ENCODE measurements at regions not wholly inside any gene's neighbourhood (a gene's known extent, or its start where the extent isn't known, plus 50 kb on each side); places are given as distances from the start of the nearest gene placed in this dataset.

GRCh38 chr5:68012429-68012828, 203.1 kb upstream of the PIK3R1 start:
- SMC1A ChIA-PET (ENCODE audit: uncharacterized antibody, unreplicated experiment): no interaction called here
- intact Hi-C loops (cut with micrococcal nuclease; ENCODE audit: unreplicated experiment): no loop called here
- no peaks in the 10 kb centered on the region for H3K36me3 ChIP-seq (ENCODE audit: control insufficient read depth in 2 of 2, insufficient read depth in 2 of 2, low read length in 1 of 2)
- no TSS peak for BruUV-seq (replicated peaks)
- H2AFZ ChIP-seq (ENCODE audit: control insufficient read depth, low read depth, low read length): no peak overlapping the region
- WGBS (ENCODE audit: insufficient coverage, insufficient replicate concordance, low lambda C conversion rate, missing lambda C conversion rate): 0% methylated on average over 1 of the region's 1 CpG
- DNase-seq (ENCODE audit: low read depth, low spot score) (no peak), FAIRE-seq (no peak), ATAC-seq (no peak)
- CTCF ChIA-PET: no interaction called here
- no peak overlapping the region for H3K4me3 ChIP-seq
- POLR2A ChIA-PET: no interaction called here
- no peak overlapping the region for H3K4me2 ChIP-seq (ENCODE audit: control insufficient read depth, insufficient read depth)
- TF ChIP-seq SPI1 (IDR thresholded peaks at IDR 0.05; ENCODE audit: borderline replicate concordance, insufficient read depth, low read depth, low read length): no peak
- no peak for TF ChIP-seq SUZ12 (IDR thresholded peaks at IDR 0.05; ENCODE audit: unreplicated experiment)
- H3K9me3 ChIP-seq (replicated peaks; ENCODE audit: control insufficient read depth, insufficient read depth, low read length): no peaks in the 10 kb centered on the region
- no peak overlapping the region for H3K9ac ChIP-seq (ENCODE audit: control insufficient read depth, insufficient read depth, low read length)
- RAD21 ChIA-PET (ENCODE audit: unreplicated experiment): no interaction called here
- H3K27me3 ChIP-seq (replicated peaks in 1 of 2; ENCODE audit: control insufficient read depth in 2 of 2, insufficient read depth in 2 of 2, low read length in 1 of 2): no peaks in the 10 kb centered on the region; a peak in 1 of 4 replicates
- no peaks in the 10 kb centered on the region for H4K20me1 ChIP-seq (ENCODE audit: control insufficient read depth, insufficient read depth)
- in situ Hi-C loops (cut with MboI): no loop called here
- H3K4me1 ChIP-seq (ENCODE audit: control insufficient read depth, insufficient read depth, low read length): no peaks in the 10 kb centered on the region
- H3K79me2 ChIP-seq (ENCODE audit: control insufficient read depth, insufficient read depth, low read length): no peaks in the 10 kb centered on the region
- H3K27ac ChIP-seq (ENCODE audit: control insufficient read depth, insufficient read depth): no peak overlapping the region

DNA sequence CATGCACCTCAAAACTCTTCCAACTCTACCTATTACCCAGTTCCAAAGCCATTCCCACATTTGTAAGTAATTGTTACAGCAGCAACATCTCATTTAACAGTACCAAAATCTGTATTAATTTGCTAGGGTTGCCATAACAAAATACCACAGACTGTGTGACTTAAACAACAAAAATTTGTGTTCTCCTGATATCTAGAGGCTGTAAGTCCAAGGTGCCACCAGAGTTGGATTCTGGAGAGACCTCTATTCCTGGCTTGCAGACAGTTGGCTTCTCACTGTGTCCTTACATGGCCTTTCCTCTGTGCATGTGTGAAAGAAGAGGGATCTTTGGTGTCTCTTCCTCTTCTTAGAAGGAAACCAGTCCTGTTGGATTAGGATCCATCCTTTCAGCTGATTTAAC, 203.8 kb upstream of the PIK3R1 start:
- H3K27ac ChIP-seq (ENCODE audit: control insufficient read depth, insufficient read depth): no peak overlapping the region
- ChIA-PET CTCF (no interaction called here), SMC1A (ENCODE audit: uncharacterized antibody, unreplicated experiment) (no interaction called here), RAD21 (ENCODE audit: unreplicated experiment) (no interaction called here), POLR2A (no interaction called here)
- H3K4me1 ChIP-seq (ENCODE audit: control insufficient read depth, insufficient read depth, low read length): no peaks in the 10 kb centered on the region
- H3K4me3 ChIP-seq: no peak overlapping the region
- ATAC-seq: no peak
- H3K9ac ChIP-seq (ENCODE audit: control insufficient read depth, insufficient read depth, low read length): no peak overlapping the region
- H3K9me3 ChIP-seq (replicated peaks; ENCODE audit: control insufficient read depth, insufficient read depth, low read length): no peaks in the 10 kb centered on the region
- no peak for FAIRE-seq
- no peaks in the 10 kb centered on the region for H3K79me2 ChIP-seq (ENCODE audit: control insufficient read depth, insufficient read depth, low read length)
- no peak for DNase-seq (ENCODE audit: low read depth, low spot score)
- intact Hi-C loops (cut with micrococcal nuclease; ENCODE audit: unreplicated experiment): no loop called here
- no peaks in the 10 kb centered on the region for H4K20me1 ChIP-seq (ENCODE audit: control insufficient read depth, insufficient read depth)
- H2AFZ ChIP-seq (ENCODE audit: control insufficient read depth, low read depth, low read length): no peak overlapping the region
- in situ Hi-C loops (cut with MboI): no loop called here
- no peaks in the 10 kb centered on the region; a peak in 1 of 4 replicates for H3K27me3 ChIP-seq (replicated peaks in 1 of 2; ENCODE audit: control insufficient read depth in 2 of 2, insufficient read depth in 2 of 2, low read length in 1 of 2)
- no TSS peak for BruUV-seq (replicated peaks)
- no peak for TF ChIP-seq ASH2L (IDR thresholded peaks at IDR 0.05; ENCODE audit: borderline replicate concordance, low read depth)
- no peak for TF ChIP-seq YBX1 (IDR thresholded peaks at IDR 0.05)
- TF ChIP-seq HDAC6 (IDR thresholded peaks at IDR 0.05; ENCODE audit: unreplicated experiment): no peak
- no peak for TF ChIP-seq RBBP5 (conservative IDR thresholded peaks at IDR 0.05)
- no peak for TF ChIP-seq SUPT20H (IDR thresholded peaks at IDR 0.05; ENCODE audit: borderline replicate concordance, control insufficient read depth, low read depth, low read length)
- no peaks in the 10 kb centered on the region for H3K36me3 ChIP-seq (ENCODE audit: control insufficient read depth in 2 of 2, insufficient read depth in 2 of 2, low read length in 1 of 2)
- no peak overlapping the region for H3K4me2 ChIP-seq (ENCODE audit: control insufficient read depth, insufficient read depth)
